Progenitor cell of endocrine pancreas (in vitro differentiated cells): ENCODE measurements at regions not wholly inside any gene's neighbourhood (a gene's known extent, or its start where the extent isn't known, plus 50 kb on each side); places are given as distances from the start of the nearest gene placed in this dataset.
A peak's percentile ranks its signal among the peaks of the same experiment; 100 is the strongest.
"Not testable (repeated sequence)": the region's sequence is repeated elsewhere in the genome, so short reads cannot be mapped to it uniquely, and the experiment has no call there.

Experiments
- DNase-seq: peaks from one replicate; pipeline ENCODE4 v3.0.0; 2021; ENCODE audit warnings: low spot score; ENCODE audit not compliant: unreplicated experiment
- H3K27ac Mint-ChIP-seq: 2 replicates; pipeline ENCODE4 v1.8.0; 2021; ENCODE audit warnings: mild to moderate bottlenecking, moderate library complexity, mixed read lengths
- H3K27me3 Mint-ChIP-seq: 2 replicates; pipeline ENCODE4 v1.8.0; 2021; ENCODE audit warnings: mixed read lengths
- H3K36me3 Mint-ChIP-seq: 2 replicates; pipeline ENCODE4 v1.8.0; 2022; ENCODE audit warnings: mixed read lengths; ENCODE audit not compliant: insufficient read depth
- H3K4me1 Mint-ChIP-seq: 2 replicates; pipeline ENCODE4 v1.8.0; 2021; ENCODE audit warnings: low read depth, mixed read lengths
- H3K4me3 Mint-ChIP-seq: 2 replicates; pipeline ENCODE4 v1.8.0; 2021; ENCODE audit warnings: low read depth, mild to moderate bottlenecking, moderate library complexity, mixed read lengths
- H3K9me3 Mint-ChIP-seq: 2 replicates; pipeline ENCODE4 v1.8.0; 2021; ENCODE audit warnings: low read depth, mixed read lengths
- CTCF ChIP-seq: fragments of 200-600 bp; sonication (generic); IDR thresholded peaks from one replicate; pipeline ENCODE4 v1.5.0; 2021; ENCODE audit warnings: antibody characterized with exemption, mild to moderate bottlenecking; ENCODE audit not compliant: unreplicated experiment

DNA sequence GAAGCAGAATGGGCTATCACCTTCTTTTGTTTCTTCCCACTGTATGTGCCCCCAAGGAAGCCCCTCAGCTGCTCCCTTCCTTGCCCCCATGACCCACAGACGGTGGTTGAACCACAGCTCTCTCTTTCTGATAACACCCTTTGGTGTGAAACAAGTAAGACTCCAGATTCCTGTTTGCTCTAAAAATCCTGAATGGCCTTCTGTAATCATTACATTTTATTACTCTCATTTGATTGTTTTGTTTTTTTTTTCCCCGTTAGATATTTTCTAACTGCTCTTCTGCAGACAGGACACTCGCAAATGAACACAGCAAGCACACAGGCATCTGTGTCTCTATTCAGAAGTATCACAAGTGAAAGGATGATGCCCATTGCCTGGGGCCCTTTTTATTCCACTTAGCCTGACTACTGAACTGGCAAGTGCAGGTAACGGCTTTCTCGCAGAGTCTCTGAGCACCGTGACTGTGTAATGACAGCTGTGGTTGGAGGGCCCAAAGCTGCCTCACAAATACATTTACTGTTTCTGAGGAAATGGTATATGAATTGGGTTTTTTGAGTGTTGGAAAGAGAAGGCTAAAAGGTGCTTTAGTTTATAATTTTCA lies 59.3 kb downstream of the OXGR1 start:
- H3K36me3 Mint-ChIP-seq, result no peaks in the 10 kb centered on the region
- H3K4me3 Mint-ChIP-seq, result no peak overlapping the region
- no peak overlapping the region for H3K27ac Mint-ChIP-seq
- TF ChIP-seq CTCF, result no peak
- H3K9me3 Mint-ChIP-seq, result no peaks in the 10 kb centered on the region
- H3K27me3 Mint-ChIP-seq, result peaks cover 31% of the 10 kb centered on the region
- no peak for DNase-seq
- no peaks in the 10 kb centered on the region for H3K4me1 Mint-ChIP-seq

GRCh38 chr13:96925916-96926628 lies 68.2 kb downstream of the OXGR1 start:
- no peak for DNase-seq
- no peak overlapping the region for H3K4me3 Mint-ChIP-seq
- no peak for TF ChIP-seq CTCF
- peaks cover 32% of the 10 kb centered on the region for H3K27me3 Mint-ChIP-seq
- H3K27ac Mint-ChIP-seq, result peak overlapping the region; percentile 52
- peaks cover 3% of the 10 kb centered on the region for H3K36me3 Mint-ChIP-seq
- peaks cover 26% of the 10 kb centered on the region for H3K9me3 Mint-ChIP-seq
- H3K4me1 Mint-ChIP-seq, result peaks cover 14% of the 10 kb centered on the region

DNA sequence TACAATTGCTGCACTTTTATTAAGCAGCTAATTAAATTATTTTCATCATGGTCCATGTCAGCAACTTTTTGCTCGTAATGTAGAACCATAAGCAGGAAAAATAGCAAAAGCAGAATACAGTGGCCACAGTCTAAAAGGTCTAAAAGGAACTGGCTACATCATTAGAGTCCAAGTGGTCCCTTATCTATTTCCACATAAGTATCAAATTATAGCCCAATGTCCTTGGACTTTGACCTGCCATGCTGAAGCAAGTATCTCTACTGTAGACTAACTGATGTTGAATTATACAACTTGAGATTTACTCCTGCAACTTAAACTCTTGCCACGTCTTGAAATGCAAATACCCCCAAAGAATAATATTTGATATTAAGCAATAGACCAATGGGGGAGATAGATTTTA lies 68.8 kb downstream of the OXGR1 start:
- H3K27ac Mint-ChIP-seq, result peak overlapping the region; percentile 52
- peaks cover 14% of the 10 kb centered on the region for H3K4me1 Mint-ChIP-seq
- no peak for TF ChIP-seq CTCF
- no peak for DNase-seq
- peaks cover 31% of the 10 kb centered on the region for H3K9me3 Mint-ChIP-seq
- no peak overlapping the region for H3K4me3 Mint-ChIP-seq
- H3K36me3 Mint-ChIP-seq, result peaks cover 3% of the 10 kb centered on the region
- H3K27me3 Mint-ChIP-seq, result peaks cover 32% of the 10 kb centered on the region

DNA sequence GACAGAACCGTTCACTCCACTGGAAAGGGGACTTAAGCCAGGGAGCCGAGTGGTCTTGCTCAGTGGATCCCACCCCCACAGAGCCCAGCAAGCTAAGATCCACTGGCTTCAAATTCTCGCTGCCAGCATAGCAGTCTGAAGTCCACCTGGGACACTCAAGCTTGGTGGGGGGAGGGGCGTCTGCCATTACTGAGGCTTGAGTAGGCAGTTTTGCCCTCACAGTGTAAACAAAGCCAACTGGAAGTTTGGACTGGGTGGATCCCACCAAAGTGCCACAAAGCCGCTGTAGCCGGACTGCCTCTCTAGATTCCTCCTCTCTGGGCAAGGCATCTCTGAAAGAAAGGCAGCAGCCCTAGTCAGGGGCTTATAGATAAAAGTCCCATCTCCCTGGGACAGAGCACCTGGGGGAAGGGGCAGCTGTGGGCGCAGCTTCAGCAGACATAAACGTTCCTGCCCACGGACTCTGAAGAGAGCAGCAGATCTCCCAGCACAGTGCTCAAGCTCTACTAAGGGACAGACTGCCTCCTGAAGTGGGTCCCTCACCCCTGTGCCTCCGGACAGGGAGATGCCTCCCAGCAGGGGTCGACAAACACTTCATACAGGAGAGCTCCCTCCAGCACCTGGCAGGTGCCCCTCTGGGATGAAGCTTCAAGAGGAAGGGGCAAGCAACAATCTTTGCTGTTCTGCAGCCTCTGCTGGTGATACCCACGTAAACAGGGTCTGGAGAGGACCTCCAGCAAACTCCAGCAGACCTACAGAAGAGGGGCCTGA lies 75.2 kb downstream of the OXGR1 start:
- not testable (repeated sequence) for H3K4me1 Mint-ChIP-seq, H3K4me3 Mint-ChIP-seq, H3K36me3 Mint-ChIP-seq, H3K27ac Mint-ChIP-seq, DNase-seq
- Mint-ChIP-seq H3K27me3 (peaks cover 25% of the 10 kb centered on the region), H3K9me3 (peaks cover 42% of the 10 kb centered on the region)

GRCh38 chr13:96904232-96904631 lies 90.0 kb downstream of the OXGR1 start:
- Mint-ChIP-seq H3K9me3 (no peaks in the 10 kb centered on the region), H3K4me1 (peaks cover 7% of the 10 kb centered on the region), H3K4me3 (no peak overlapping the region), H3K27ac (no peak overlapping the region), H3K36me3 (no peaks in the 10 kb centered on the region), H3K27me3 (peaks cover 13% of the 10 kb centered on the region)
- TF ChIP-seq CTCF, result no peak
- no peak for DNase-seq
